ENCODE measurements at regions not wholly inside any gene's neighbourhood (a gene's known extent, or its start where the extent isn't known, plus 50 kb on each side); places are given as distances from the start of the nearest gene placed in this dataset.

- TF ChIP-seq EP300 (IDR thresholded peaks at IDR 0.05; ENCODE audit: low read depth in 2 of 2, low read length in 2 of 2) (no peak), EP300 (CRISPR knock-in tag; IDR thresholded peaks at IDR 0.05; ENCODE audit: borderline replicate concordance) (no peak), NONO (IDR thresholded peaks at IDR 0.05) (no peak), NONO (CRISPR knock-in tag; conservative IDR thresholded peaks at IDR 0.05) (no peak), ZNF318 (CRISPR knock-in tag; IDR thresholded peaks at IDR 0.05) (no peak)
Observed at GRCh38 chr11:104665641-104666040, 232.6 kb downstream of the CASP12 start (continued).
